ENCODE measurements at regions not wholly inside any gene's neighbourhood (a gene's known extent, or its start where the extent isn't known, plus 50 kb on each side); places are given as distances from the start of the nearest gene placed in this dataset.
A peak's percentile ranks its signal among the peaks of the same experiment; 100 is the strongest.

- no peak overlapping the region for H3K4me3 Mint-ChIP-seq
- H3K4me1 ChIP-seq (ENCODE audit: control insufficient read depth, insufficient read depth, low read length) = no peaks in the 10 kb centered on the region
- H3K36me3 Mint-ChIP-seq (ENCODE audit: low read depth) = no peaks in the 10 kb centered on the region
- peak overlapping the region; percentile 61 for H3K27ac Mint-ChIP-seq
- peak overlapping the region; percentile 49 for H3K27ac ChIP-seq (ENCODE audit: low read depth, low read length)
- no peaks in the 10 kb centered on the region for H3K9me3 ChIP-seq (ENCODE audit: control insufficient read depth, low read length)
- no peak overlapping the region for H3K9ac ChIP-seq (ENCODE audit: extremely low read depth, low read length, poor library complexity, severe bottlenecking)
- no peak for TF ChIP-seq CTCF (conservative IDR thresholded peaks at IDR 0.05)
- no peak overlapping the region for H3K4me3 ChIP-seq (ENCODE audit: low read length)
- peaks cover 3% of the 10 kb centered on the region for H3K4me1 Mint-ChIP-seq
- 62% methylated on average over 5 of the region's 5 CpGs; no CpG with 5 or more reads in 1 of the 2 experiments for WGBS, 2 experiments (ENCODE audit: insufficient coverage in 1 of 2, insufficient read length in 1 of 2)
- H3K36me3 ChIP-seq (ENCODE audit: control insufficient read depth, insufficient read depth, low read length) = no peaks in the 10 kb centered on the region
- DNase-seq = peak; percentile 66
- peaks cover 50% of the 10 kb centered on the region for H3K9me3 Mint-ChIP-seq
- H3K27me3 Mint-ChIP-seq (ENCODE audit: insufficient read depth) = peaks cover 1% of the 10 kb centered on the region
- H3K27me3 ChIP-seq (ENCODE audit: control insufficient read depth, insufficient read depth, low read length, poor library complexity, severe bottlenecking) = no peaks in the 10 kb centered on the region
Measured at GRCh38 chrX:40504801-40505605, 75.8 kb upstream of the ATP6AP2 start.

- Histone ChIP-seq H3K27ac (ENCODE audit: low read depth, low read length) (no peak overlapping the region), H3K9ac (ENCODE audit: extremely low read depth, low read length, poor library complexity, severe bottlenecking) (no peak overlapping the region), H3K27me3 (ENCODE audit: control insufficient read depth, insufficient read depth, low read length, poor library complexity, severe bottlenecking) (no peaks in the 10 kb centered on the region), H3K9me3 (ENCODE audit: control insufficient read depth, low read length) (no peaks in the 10 kb centered on the region), H3K4me1 (ENCODE audit: control insufficient read depth, insufficient read depth, low read length) (no peaks in the 10 kb centered on the region), H3K4me3 (ENCODE audit: low read length) (no peak overlapping the region), H3K36me3 (ENCODE audit: control insufficient read depth, insufficient read depth, low read length) (no peaks in the 10 kb centered on the region)
- Mint-ChIP-seq H3K4me1 (no peaks in the 10 kb centered on the region), H3K27me3 (ENCODE audit: insufficient read depth) (peaks cover 1% of the 10 kb centered on the region), H3K36me3 (ENCODE audit: low read depth) (no peaks in the 10 kb centered on the region), H3K4me3 (no peak overlapping the region), H3K9me3 (peaks cover 49% of the 10 kb centered on the region), H3K27ac (no peak overlapping the region)
- 90 to 100% methylated on average over 1 to 3 of the region's 3 CpGs for WGBS, 2 experiments (ENCODE audit: insufficient coverage in 1 of 2, insufficient read length in 1 of 2)
- DNase-seq = no peak
- TF ChIP-seq CTCF (conservative IDR thresholded peaks at IDR 0.05) = no peak
Measured at GRCh38 chrX:40503094-40503493, 77.7 kb upstream of the ATP6AP2 start.

GRCh38 chrX:40502688-40503087 is 78.1 kb upstream of the ATP6AP2 start:
- no peaks in the 10 kb centered on the region for H3K9me3 ChIP-seq (ENCODE audit: control insufficient read depth, low read length)
- Mint-ChIP-seq H3K27me3 (ENCODE audit: insufficient read depth) (peaks cover 1% of the 10 kb centered on the region), H3K27ac (no peak overlapping the region), H3K4me3 (no peak overlapping the region), H3K4me1 (no peaks in the 10 kb centered on the region), H3K9me3 (peaks cover 45% of the 10 kb centered on the region), H3K36me3 (ENCODE audit: low read depth) (no peaks in the 10 kb centered on the region)
- H3K4me1 ChIP-seq (ENCODE audit: control insufficient read depth, insufficient read depth, low read length) = no peaks in the 10 kb centered on the region
- TF ChIP-seq CTCF (conservative IDR thresholded peaks at IDR 0.05) = no peak
- H3K9ac ChIP-seq (ENCODE audit: extremely low read depth, low read length, poor library complexity, severe bottlenecking) = no peak overlapping the region
- H3K27ac ChIP-seq (ENCODE audit: low read depth, low read length) = no peak overlapping the region
- DNase-seq = no peak
- no peaks in the 10 kb centered on the region for H3K27me3 ChIP-seq (ENCODE audit: control insufficient read depth, insufficient read depth, low read length, poor library complexity, severe bottlenecking)
- no peaks in the 10 kb centered on the region for H3K36me3 ChIP-seq (ENCODE audit: control insufficient read depth, insufficient read depth, low read length)
- H3K4me3 ChIP-seq (ENCODE audit: low read length) = no peak overlapping the region

Data from endodermal cell (in vitro differentiated cells).